T-helper 1 cell treated with Interleukin-12 subunit alpha and Interleukin-12 subunit beta and Interleukin-4 antibody, amounts not matched to agents 30 ng/mL and 1 ng/mL, for 36 hours (primary cell): ENCODE measurements at regions not wholly inside any gene's neighbourhood (a gene's known extent, or its start where the extent isn't known, plus 50 kb on each side); places are given as distances from the start of the nearest gene placed in this dataset.

Experiments
- intact Hi-C: fragments of 100-400 bp; cut with micrococcal nuclease; formaldehyde crosslinking; loops from one replicate; pipeline ENCODE4 v1.15.1; 2024

DNA sequence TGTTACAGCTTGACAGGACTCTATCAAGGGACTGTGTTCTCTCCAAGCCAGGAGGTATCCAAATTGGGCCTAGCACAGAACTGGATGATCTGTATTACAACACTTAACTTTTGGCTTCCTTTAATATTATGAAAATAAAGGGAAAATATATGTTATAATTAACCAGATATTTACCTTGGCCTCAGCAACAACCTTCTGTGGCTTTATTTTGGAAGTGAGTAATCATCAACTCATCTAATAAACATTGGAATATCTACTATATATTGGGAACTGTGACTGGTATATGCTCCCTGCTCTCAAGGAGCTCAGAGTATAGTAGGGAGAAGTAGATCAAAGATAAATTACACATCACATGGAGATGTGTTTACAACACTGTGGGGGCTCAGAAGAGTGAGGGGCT lies 352.2 kb downstream of the METTL15 start:
- intact Hi-C loops = no loop called here

DNA sequence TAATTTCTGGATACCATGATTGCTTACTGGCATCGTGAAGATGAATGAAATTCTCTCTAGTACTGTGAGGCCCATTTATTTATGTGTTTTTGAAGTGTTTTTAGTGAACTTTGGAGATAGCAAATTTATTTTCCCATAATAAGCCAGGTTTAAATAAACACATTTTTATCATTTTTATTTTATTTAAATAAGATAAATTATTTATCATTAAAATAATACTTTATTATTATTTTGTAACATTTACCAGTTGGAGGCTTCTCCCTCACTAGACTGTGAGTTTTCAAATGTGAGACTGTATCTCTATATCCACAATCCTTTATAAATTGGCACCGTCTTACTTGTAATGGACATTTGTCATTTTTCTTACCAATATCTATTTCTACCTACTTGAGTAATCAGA lies 351.7 kb downstream of the METTL15 start:
- intact Hi-C loops = no loop called here

GRCh38 chr11:28457481-28458065 lies 349.4 kb downstream of the METTL15 start:
- intact Hi-C loops = no loop called here

DNA sequence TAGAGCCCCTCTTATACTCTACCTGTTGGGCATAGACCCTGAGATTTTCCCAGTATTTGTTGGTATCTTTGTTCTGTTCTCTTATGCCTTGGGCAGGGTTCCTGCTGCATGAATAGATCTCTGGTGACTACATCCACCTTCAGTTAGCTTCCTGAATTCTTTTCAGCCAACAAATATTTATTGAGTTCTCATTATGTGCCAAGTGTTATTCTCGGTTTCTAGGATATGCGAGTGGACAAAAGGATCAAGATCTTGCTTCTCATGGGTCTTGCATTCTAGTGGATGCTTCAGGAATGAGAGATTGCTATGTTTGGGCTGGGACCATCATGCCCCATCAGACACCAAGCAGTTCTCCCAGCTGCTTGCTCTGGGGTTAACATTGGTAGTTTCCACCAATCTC lies 340.0 kb downstream of the METTL15 start:
- intact Hi-C loops = no loop called here

- intact Hi-C loops = no loop called here
Measured at GRCh38 chr11:28447226-28447625, 339.0 kb downstream of the METTL15 start.

GRCh38 chr11:28442131-28442530 lies 333.9 kb downstream of the METTL15 start:
- intact Hi-C loops = no loop called here

- intact Hi-C loops = no loop called here
Measured at GRCh38 chr11:28439403-28439802, 331.2 kb downstream of the METTL15 start.

- intact Hi-C loops = no loop called here
Measured at GRCh38 chr11:28420099-28420498, 311.9 kb downstream of the METTL15 start.

DNA sequence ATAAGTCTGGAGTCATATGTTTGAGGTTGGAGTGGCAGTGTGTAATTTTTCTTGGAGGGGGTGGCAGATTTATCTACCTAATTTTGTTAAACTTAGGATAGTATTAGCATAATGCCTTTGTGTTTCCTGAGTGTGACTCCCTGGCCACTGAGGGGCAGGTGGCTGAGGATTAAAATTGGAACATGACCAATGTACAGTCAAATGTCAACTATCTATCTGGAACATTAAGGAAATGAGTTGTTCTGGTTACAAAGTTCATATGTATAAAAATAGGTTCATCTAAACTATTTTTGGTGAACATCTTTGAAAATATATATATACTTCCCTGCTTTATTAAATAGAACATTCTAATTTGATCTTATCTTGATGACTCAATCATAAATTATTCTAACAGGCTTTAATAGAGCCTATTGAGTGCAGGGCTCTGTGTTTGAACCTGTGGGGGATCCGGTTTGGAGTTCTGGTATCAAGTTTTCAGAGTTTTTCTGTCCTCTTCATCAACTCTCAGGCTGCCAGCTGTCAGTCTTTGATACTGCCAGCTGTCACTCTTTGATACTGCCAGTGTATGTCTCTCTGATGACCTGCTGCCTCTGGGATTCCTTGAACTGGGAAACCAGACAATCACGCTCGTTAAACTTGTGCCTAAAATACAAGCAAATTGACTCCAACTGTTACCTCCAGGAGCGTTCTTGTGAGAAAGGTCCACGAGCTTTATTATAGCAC lies 309.6 kb downstream of the METTL15 start:
- intact Hi-C loops = no loop called here

DNA sequence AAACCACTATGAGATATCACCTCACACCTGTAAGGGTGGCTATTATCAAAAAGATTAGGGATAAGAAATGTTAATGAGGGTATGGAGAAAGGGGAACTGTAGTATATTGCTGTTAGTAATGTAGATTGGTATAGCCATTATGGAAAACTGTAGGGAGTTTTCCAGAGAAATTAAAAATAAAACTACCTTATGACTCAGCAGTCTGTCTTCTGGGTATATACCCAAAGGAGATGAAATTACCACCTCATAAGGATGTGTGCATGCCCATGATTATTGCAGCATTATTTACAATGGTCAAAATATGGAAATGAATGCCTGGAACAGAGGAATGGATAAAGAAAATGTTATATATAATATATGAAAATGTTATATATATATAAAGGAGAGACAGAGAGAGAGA lies 303.8 kb downstream of the METTL15 start:
- intact Hi-C loops = no loop called here

GRCh38 chr11:28401446-28401845 lies 293.3 kb downstream of the METTL15 start:
- intact Hi-C loops = no loop called here

DNA sequence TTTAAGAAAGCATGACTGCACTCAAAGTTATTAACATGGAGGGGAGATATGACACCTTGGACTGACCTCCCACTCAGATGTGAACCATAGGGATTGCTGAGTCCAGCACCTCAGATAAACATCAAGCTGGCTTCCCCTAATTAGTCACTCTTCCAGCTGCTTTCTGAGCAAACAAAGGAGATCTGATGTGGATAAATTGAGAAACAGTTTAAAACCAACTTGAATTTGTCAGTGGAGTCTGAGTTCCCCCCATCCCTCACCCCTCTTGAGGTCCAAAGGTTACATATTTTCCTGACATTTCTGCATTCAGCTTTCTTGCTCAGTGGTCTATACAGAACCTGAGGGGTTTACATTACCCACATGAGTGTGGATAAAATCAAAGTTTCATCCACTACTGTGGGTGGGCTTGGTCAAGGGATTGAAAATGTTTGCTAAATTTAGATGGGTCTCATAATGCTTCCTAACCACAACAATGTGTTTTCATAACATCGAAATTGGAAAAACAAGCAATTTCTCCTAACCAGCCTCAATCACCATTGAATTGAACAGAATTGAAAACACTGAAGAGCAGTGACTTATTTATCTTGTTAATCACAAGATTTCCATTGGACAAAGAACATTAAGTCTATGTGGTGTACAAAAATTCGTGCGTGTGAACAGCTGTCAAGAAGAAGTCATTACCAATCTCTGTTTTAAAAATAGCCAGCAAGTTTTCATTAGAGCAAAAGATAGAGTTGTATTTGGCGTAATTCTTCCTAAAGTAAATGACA lies 292.3 kb downstream of the METTL15 start:
- intact Hi-C loops = no loop called here

GRCh38 chr11:28393348-28393747 lies 285.2 kb downstream of the METTL15 start:
- intact Hi-C loops = no loop called here

DNA sequence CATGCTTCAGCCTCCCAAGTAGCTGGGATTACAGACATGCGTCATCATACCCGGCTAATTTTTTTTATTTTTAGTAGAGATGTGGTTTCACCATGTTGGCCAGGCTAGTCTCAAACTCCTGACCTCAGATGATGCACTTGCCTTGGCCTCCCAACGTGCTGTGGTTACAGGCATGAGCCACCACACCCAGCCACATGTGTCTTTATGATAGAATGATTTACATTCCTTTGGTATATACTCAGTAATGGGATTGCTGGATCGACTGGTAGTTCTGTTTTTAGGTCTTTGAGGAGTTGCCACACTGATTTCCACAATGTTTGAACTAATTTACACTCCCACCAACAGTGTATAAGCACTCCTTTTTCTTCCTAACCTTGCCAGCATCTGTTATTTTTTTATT lies 276.2 kb downstream of the METTL15 start:
- intact Hi-C loops = no loop called here

DNA sequence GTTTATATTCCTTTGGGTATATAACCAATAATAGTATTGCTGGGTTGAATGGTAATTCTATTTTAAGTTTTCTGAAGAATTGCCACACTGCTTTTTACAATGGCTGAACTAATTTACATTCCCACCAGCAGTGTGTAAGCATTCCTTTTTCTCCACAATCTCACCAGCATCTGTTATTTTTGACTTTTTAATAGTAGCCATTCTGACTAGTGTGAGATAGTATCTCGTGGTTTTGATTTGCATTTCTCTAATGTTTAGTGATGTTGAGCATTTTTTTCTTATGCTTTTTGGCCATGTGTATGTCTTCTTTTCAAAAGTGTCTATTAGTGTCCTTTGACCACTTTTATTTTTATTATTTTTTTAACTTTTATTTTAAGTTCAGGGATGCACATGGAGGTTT lies 275.3 kb downstream of the METTL15 start:
- intact Hi-C loops = no loop called here
